Keratinocyte (primary cell): ENCODE measurements at regions not wholly inside any gene's neighbourhood (a gene's known extent, or its start where the extent isn't known, plus 50 kb on each side); places are given as distances from the start of the nearest gene placed in this dataset.

Experiments
- DNase-seq: peaks from one replicate; pipeline ENCODE4 v3.0.0-alpha.2; 2011; ENCODE audit warnings: low read depth, missing footprints, low spot score
- FAIRE-seq: peaks from 2 replicates; lab custom pipeline; 2011; peaks lifted over from hg19 to GRCh38; lab: Jason Lieb, UNC
- H2AFZ ChIP-seq: 2 replicates; pipeline ENCODE4 v1.6.0; 2012; ENCODE audit warnings: low read length, control low read depth, inconsistent platforms; ENCODE audit not compliant: control insufficient read depth
- H3K27ac ChIP-seq: 2 replicates; pipeline ENCODE4 v1.5.1; 2011; ENCODE audit warnings: low read length; ENCODE audit not compliant: control insufficient read depth, insufficient read depth
- H3K27me3 ChIP-seq: 3 replicates; pipeline ENCODE4 v1.6.0; 2011; ENCODE audit warnings: low read length; ENCODE audit not compliant: control insufficient read depth, insufficient read depth; ENCODE audit errors: extremely low read depth
- H3K36me3 ChIP-seq, 2 experiments: 2 replicates in 1 of 2; 3 replicates in 1 of 2; pipeline ENCODE4 v1.5.1; 2011; ENCODE audit warnings: low read length in 2 of 2, mild to moderate bottlenecking in 1 of 2; ENCODE audit not compliant: control insufficient read depth in 2 of 2, insufficient read depth in 2 of 2; ENCODE audit errors: extremely low read depth in 1 of 2
- H3K4me1 ChIP-seq: 3 replicates; pipeline ENCODE4 v1.5.1; 2011; ENCODE audit warnings: low read length; ENCODE audit not compliant: control insufficient read depth, insufficient read depth; ENCODE audit errors: extremely low read depth
- H3K4me2 ChIP-seq: 3 replicates; pipeline ENCODE4 v1.6.0; 2011; ENCODE audit warnings: low read depth, low read length; ENCODE audit not compliant: control insufficient read depth, insufficient read depth; ENCODE audit errors: extremely low read depth
- H3K4me3 ChIP-seq, 3 experiments: fragments of 200-600 bp in 1 of 3; sonication (generic) in 1 of 3; 2 replicates in 2 of 3; 3 replicates in 1 of 3; pipeline ENCODE4 v1.5.1; 2011 to 2016; ENCODE audit warnings: low read length in 3 of 3, mild to moderate bottlenecking in 3 of 3, control low read depth in 2 of 3, inconsistent platforms in 1 of 3, low read depth in 1 of 3, mixed read lengths in 1 of 3, mixed run types in 1 of 3, moderate library complexity in 1 of 3; ENCODE audit not compliant: control insufficient read depth in 2 of 3, insufficient read depth in 2 of 3; ENCODE audit errors: extremely low read depth in 1 of 3
- H3K79me2 ChIP-seq: 2 replicates; pipeline ENCODE4 v1.6.0; 2012; ENCODE audit warnings: low read length; ENCODE audit not compliant: control insufficient read depth, insufficient read depth
- H3K9ac ChIP-seq: 3 replicates; pipeline ENCODE4 v1.6.0; 2011; ENCODE audit warnings: low read length; ENCODE audit not compliant: control insufficient read depth, insufficient read depth; ENCODE audit errors: extremely low read depth
- H3K9me1 ChIP-seq: 3 replicates; pipeline ENCODE4 v1.6.0; 2011; ENCODE audit warnings: low read length; ENCODE audit not compliant: control insufficient read depth, insufficient read depth; ENCODE audit errors: extremely low read depth
- H3K9me3 ChIP-seq: 2 replicates; pipeline ENCODE4 v1.5.1; 2012; ENCODE audit warnings: low read depth, low read length; ENCODE audit not compliant: control insufficient read depth
- H4K20me1 ChIP-seq: 3 replicates; pipeline ENCODE4 v1.6.0; 2011; ENCODE audit warnings: low read length; ENCODE audit not compliant: control insufficient read depth, insufficient read depth; ENCODE audit errors: extremely low read depth
- CTCF ChIP-seq, 3 experiments: IDR thresholded peaks in 1 of 3; conservative IDR thresholded peaks in 1 of 3; optimal IDR thresholded peaks in 1 of 3; 2 replicates in 2 of 3; 3 replicates in 1 of 3; pipeline versions ENCODE3 to v1.5.1; 2011; ENCODE audit warnings: low read length in 3 of 3, mild to moderate bottlenecking in 3 of 3, moderate library complexity in 2 of 3, control low read depth in 1 of 3, inconsistent platforms in 1 of 3; ENCODE audit not compliant: insufficient read depth in 2 of 3; ENCODE audit errors: extremely low read depth in 1 of 3
- EZH2 ChIP-seq: IDR thresholded peaks from one replicate; pipeline ENCODE4 v1.6.1; 2012; ENCODE audit warnings: inconsistent platforms, mild to moderate bottlenecking, low read length, moderate library complexity
- dilution Hi-C: fragments of 300-500 bp; cut with MboI; formaldehyde crosslinking; loops from one replicate; pipeline ENCODE4 v1.7.0; 2020; ENCODE audit warnings: low sequenced_read_pairs; ENCODE audit not compliant: extremely low pct_ligation_motif_present

GRCh38 chr5:66368811-66369210 lies 224.7 kb downstream of the SREK1 start:
- no peak for FAIRE-seq
- no peak for DNase-seq
- Histone ChIP-seq H3K4me2 (no peak overlapping the region), H3K36me3 (no peaks in the 10 kb centered on the region), H3K79me2 (no peaks in the 10 kb centered on the region), H3K9me1 (no peaks in the 10 kb centered on the region), H3K27ac (no peak overlapping the region), H3K9me3 (no peaks in the 10 kb centered on the region), H3K4me1 (no peaks in the 10 kb centered on the region), H3K27me3 (peaks cover 12% of the 10 kb centered on the region), H4K20me1 (no peaks in the 10 kb centered on the region), H3K4me3 (no peak overlapping the region), H3K9ac (no peak overlapping the region), H2AFZ (no peak overlapping the region)
- TF ChIP-seq CTCF (optimal IDR thresholded peaks at IDR 0.05 in 1 of 3, IDR thresholded peaks at IDR 0.05 in 1 of 3, conservative IDR thresholded peaks at IDR 0.05 in 1 of 3; ENCODE audit: extremely low read depth in 1 of 3, insufficient read depth in 2 of 3, low read length in 3 of 3) = no peak
- no peak for TF ChIP-seq EZH2
- dilution Hi-C loops = no loop called here

GRCh38 chr5:66377747-66378146 lies 218.4 kb upstream of the MAST4 start:
- Histone ChIP-seq H3K9me3 (no peaks in the 10 kb centered on the region), H3K4me1 (no peaks in the 10 kb centered on the region), H3K4me3 (no peak overlapping the region), H3K36me3 (no peaks in the 10 kb centered on the region), H3K4me2 (no peak overlapping the region), H3K79me2 (no peaks in the 10 kb centered on the region), H4K20me1 (no peaks in the 10 kb centered on the region), H3K27me3 (no peaks in the 10 kb centered on the region), H2AFZ (no peak overlapping the region), H3K9ac (no peak overlapping the region), H3K27ac (no peak overlapping the region), H3K9me1 (no peaks in the 10 kb centered on the region)
- TF ChIP-seq EZH2 (no peak), CTCF (optimal IDR thresholded peaks at IDR 0.05 in 1 of 3, IDR thresholded peaks at IDR 0.05 in 1 of 3, conservative IDR thresholded peaks at IDR 0.05 in 1 of 3; ENCODE audit: extremely low read depth in 1 of 3, insufficient read depth in 2 of 3, low read length in 3 of 3) (no peak)
- DNase-seq = no peak
- no peak for FAIRE-seq
- dilution Hi-C loops = no loop called here
